OCI-LY7 (cell line): ENCODE measurements at regions not wholly inside any gene's neighbourhood (a gene's known extent, or its start where the extent isn't known, plus 50 kb on each side); places are given as distances from the start of the nearest gene placed in this dataset.

ENCODE experiments used
- CTCF ChIP-seq: fragments of 200-600 bp; sonication (generic); conservative IDR thresholded peaks from 2 replicates; pipeline ENCODE4 v1.5.1; 2014; ENCODE audit warnings: mild to moderate bottlenecking, antibody characterized with exemption, low read length, moderate library complexity, mixed read lengths
- EZH2phosphoT487 ChIP-seq: fragments of 200-600 bp; sonication (generic); IDR thresholded peaks from 2 replicates; pipeline ENCODE4 v1.6.1; 2018; ENCODE audit warnings: low read depth, borderline replicate concordance, mild to moderate bottlenecking, mixed run types, antibody characterized with exemption, low read length, moderate library complexity, mixed read lengths

GRCh38 chr1:82704966-82705365 lies 904.2 kb downstream of the ADGRL2 start:
- TF ChIP-seq CTCF: no peak
- TF ChIP-seq EZH2phosphoT487: no peak
